GM18909 (cell line): ENCODE measurements at regions not wholly inside any gene's neighbourhood (a gene's known extent, or its start where the extent isn't known, plus 50 kb on each side); places are given as distances from the start of the nearest gene placed in this dataset.
"Not testable (repeated sequence)": the region's sequence is repeated elsewhere in the genome, so short reads cannot be mapped to it uniquely, and the experiment has no call there.

Source experiments
- ATAC-seq: cut with Tn5 transposase; IDR thresholded peaks from one replicate; pipeline ENCODE4 v1.9.1; 2021; ENCODE audit warnings: mild to moderate bottlenecking; ENCODE audit not compliant: unreplicated experiment, poor library complexity

DNA sequence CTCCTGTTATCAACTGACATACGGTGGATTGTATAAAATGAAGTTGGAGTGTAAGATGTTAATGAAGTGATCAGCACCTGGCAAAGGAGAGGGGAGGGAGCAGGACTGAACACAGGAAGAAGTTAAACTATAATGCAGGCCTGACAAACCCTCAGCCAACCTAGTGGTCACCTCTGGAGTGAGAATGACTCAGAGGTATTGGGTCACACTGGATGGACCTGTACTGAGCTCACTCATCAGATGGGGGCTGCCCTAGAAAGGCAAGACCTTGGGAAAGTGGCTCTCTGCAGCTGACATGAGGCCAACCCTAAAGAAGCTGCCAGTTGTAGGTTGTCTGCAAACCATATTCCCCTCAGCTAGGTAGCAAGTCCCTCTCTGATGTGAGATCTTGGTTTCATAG is 193.3 kb upstream of the HTR1E start:
- no peak for ATAC-seq

DNA sequence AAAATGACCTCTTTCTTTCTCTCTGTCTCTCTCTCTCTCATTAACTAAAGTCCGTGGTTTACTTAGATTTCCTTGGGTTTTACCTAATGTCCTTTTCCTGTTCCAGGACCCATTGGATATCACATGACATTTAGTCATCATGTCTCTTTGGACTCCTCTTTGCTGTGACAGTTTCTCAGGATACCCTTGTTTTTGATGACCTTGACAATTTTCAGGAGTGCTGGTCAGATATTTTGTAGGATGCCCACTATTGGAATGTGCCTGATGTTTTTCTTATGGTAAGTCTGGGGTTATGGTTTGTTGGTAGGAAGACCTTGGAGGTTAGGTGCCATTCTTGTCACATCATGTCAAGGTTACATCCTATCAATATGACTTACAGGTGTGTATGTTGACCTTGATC is 199.2 kb upstream of the HTR1E start:
- ATAC-seq, result no peak

DNA sequence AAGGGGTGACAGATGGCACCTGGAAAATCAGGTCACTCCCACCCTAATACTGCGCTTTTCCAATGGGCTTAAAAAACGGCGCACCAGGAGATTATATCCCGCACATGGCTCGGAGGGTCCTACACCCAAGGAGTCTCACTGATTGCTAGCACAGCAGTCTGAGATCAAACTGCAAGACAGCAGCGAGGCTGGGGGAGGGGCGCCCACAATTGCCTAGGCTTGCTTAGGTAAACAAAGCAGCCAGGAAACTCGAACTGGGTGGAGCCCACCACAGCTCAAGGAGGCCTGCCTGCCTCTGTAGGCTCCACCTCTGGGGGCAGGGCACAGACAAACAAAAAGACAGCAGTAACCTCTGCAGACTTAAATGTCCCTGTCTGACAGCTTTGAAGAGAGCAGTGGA is 205.7 kb upstream of the HTR1E start:
- ATAC-seq, result not testable (repeated sequence)

DNA sequence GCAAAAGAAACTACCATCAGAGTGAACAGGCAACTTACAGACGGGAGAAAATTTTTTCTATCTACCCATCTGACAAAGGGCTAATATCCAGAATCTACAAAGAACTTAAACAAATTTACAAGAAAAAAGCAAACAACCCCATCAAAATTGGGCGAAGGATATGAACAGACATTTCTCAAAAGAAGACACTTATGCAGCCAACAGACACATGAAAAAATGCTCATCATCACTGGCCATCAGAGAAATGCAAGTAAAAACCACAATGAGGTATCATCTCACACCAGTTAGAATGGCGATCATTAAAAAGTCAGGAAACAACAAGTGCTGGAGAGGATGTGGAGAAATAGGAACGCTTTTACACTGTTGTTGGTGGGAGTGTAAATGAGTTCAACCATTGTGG is 206.6 kb upstream of the HTR1E start:
- ATAC-seq, result not testable (repeated sequence)

- no peak for ATAC-seq
These were observed 207.1 kb upstream of the HTR1E start for GRCh38 chr6:86730216-86730615.

GRCh38 chr6:86728976-86729375 is 208.4 kb upstream of the HTR1E start:
- no peak for ATAC-seq

- no peak for ATAC-seq
These were observed 212.6 kb upstream of the HTR1E start for GRCh38 chr6:86724695-86725094.

DNA sequence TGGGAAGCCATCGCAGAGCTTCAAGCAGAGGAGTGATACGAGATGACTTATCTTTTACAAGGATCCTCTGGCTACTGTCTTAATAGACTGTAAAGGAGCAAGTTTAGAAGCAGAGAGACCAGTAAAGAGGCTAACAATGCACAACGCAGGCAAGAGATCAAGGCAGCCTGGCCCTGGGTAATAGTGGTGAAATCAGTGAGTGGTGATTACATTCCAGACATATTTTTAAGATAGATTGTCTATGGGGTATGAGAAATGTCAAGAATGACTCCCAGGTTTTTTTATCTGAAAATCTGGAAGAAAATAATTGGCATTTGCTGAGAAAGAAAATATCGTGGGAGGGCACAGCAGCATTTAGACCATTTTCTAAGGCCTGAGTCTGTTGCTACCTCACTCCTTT is 213.6 kb upstream of the HTR1E start:
- no peak for ATAC-seq

DNA sequence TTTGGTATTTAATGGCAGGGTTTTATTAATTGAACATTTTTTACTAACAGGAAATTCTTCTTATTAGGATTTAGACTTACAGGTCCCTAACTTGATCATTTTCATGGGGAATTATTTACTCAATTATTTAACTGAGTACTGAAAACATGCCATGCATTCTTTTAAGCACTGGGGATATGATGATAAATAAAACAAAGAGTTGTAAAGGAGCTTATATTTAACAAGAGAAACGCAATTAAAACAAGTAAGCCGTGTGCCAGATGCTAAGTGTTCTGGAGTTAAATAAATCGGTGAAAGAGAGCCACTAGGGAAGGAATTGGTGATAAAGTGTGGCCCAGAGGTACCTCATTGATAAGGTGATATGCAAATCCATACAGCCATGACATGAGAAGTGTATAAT is 214.2 kb upstream of the HTR1E start:
- ATAC-seq, result no peak

GRCh38 chr6:86722131-86722530 is 215.2 kb upstream of the HTR1E start:
- ATAC-seq, result no peak

DNA sequence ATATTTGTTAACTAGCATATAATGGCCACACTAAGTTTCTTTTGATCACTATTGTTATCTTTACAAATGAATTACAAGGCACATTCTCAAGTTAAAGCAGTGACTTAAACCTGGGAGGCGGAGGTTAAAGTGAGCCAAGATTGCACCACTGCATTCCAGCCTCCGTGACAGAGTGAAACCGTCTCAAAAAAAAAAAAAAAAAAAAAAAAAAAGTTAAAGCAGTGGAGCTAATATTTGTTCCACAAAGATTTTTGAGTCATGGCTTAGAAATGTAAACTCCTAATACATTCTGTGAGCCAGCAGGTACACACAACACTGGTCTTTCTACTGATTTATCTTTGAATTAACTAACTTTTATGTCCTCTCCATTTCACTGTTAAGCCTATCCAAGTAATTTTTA is 221.7 kb upstream of the HTR1E start:
- ATAC-seq, result no peak

DNA sequence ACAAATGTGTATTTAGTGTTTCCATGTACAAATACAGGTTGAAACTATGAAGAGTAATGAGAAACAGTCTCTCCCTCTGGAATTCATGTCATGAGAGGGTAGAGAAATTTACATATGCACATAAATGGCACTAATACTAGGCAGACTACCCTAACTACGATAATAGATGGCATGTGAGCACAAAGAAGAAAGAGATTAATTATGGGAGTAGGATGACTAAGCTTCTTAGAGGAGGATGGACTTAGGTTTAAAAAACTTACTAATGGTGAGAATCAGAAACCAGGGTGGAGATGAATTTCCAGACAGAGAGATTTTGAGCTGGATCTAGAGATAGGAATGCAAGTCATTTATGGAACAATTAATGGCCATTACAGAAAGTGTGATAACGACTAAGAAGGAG is 225.3 kb upstream of the HTR1E start:
- no peak for ATAC-seq

DNA sequence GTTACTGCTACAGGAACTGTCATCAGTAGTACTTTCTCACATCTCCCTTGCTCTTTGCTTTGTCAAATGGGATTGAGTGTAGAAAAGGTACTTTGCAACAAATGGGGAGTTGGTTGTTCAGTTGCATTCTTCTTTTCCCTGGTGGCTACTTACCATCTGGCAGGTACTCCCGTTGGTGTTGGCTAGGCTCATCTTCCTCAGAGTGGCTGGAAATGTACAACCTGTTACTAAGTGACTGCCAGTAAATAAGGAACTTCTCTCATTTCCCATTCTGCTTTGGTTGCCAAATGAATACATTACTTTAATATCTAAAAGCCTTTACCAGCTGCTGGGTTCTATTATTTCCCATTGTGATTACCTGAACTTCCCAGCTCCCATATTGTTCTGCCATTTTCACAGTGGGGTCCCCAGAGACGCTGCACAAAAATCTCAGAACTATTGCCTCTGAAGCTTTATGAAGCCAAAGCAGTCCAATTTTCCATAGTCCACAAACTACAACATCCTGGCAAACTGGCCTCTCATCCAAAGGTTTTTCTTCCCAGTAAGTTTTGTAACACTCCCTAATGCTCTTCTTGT is 229.7 kb upstream of the HTR1E start:
- no peak for ATAC-seq

DNA sequence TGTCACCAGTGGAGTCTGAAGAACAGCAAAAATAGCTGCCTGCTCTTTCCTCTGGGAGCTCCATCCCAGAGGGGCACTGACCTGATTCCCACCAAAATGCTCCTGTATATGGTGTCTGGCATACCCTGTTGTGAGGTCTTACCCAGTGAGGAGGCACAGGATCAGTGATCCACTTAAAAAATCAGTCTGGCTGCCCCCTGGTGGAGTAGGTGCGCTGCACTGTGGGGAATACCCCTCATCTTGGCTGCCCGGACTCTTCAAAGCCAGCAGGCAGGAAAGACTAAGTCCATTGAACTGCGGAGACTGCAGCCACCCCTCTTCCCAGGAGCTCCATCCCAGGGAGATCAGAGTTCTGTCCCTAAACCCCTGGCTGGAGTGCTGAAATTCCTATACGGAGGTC is 230.9 kb upstream of the HTR1E start:
- peak; percentile 66 for ATAC-seq

- ATAC-seq, result not testable (repeated sequence)
These were observed 236.1 kb upstream of the HTR1E start for GRCh38 chr6:86701228-86701627.

- ATAC-seq, result no peak
These were observed 250.8 kb upstream of the HTR1E start for GRCh38 chr6:86686496-86686895.

GRCh38 chr6:86685230-86685797 is 252.0 kb upstream of the HTR1E start:
- no peak for ATAC-seq

DNA sequence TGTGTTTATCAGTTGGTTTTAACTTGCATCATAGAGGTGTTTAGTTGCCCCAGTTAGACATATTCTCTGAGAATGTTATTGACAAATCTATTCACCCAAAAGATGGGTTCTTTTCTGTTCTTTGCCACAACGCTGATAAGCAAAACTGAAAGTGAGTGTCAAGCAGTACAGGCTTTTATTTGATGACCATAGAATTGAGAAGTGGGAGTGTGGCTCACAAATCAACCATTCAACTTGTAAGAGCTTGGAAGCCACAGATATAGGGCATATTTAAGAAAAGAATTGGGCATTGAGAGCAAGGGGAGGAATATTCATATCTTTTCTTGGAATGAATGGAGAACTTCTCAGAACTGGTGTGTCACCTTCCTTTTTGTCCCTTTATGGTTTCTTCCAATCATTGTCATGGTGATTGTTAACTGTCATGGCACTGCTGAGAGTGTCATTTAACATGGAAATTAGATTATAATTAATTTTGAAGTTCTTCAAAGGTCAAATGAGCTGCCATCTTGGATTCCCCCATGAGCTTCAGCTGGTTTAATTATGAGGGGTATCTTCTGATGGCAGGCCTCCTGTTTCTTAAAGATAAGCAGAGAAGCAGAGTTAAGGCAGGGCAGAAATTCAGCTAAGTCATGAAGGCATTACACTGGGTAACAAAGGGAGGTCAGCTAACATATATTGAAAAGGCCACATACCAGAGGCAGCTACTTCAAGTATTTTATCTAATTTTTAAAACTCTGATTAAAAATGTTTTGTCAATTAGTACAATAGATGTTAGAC is 254.0 kb upstream of the HTR1E start:
- no peak for ATAC-seq

GRCh38 chr6:86682297-86682696 is 255.0 kb upstream of the HTR1E start:
- peak; percentile 41 for ATAC-seq

- not testable (repeated sequence) for ATAC-seq
These were observed 256.2 kb upstream of the HTR1E start for GRCh38 chr6:86681140-86681539.

- not testable (repeated sequence) for ATAC-seq
These were observed 265.2 kb upstream of the HTR1E start for GRCh38 chr6:86672125-86672524.

GRCh38 chr6:86657192-86657591 is 280.1 kb upstream of the HTR1E start:
- no peak for ATAC-seq
